Panc1 (cell line): ENCODE measurements at regions not wholly inside any gene's neighbourhood (a gene's known extent, or its start where the extent isn't known, plus 50 kb on each side); places are given as distances from the start of the nearest gene placed in this dataset.

Source experiments
- POLR2AphosphoS5 ChIP-seq: IDR thresholded peaks from 2 replicates; pipeline ENCODE4 v1.6.1; 2012; ENCODE audit warnings: mild to moderate bottlenecking, low read depth, low read length, moderate library complexity
- REST ChIP-seq, 2 experiments: IDR thresholded peaks; 2 replicates each; pipeline ENCODE4 v1.6.1; 2011 to 2012; ENCODE audit warnings: low read depth in 2 of 2, control low read depth in 1 of 2, low read length in 1 of 2, mild to moderate bottlenecking in 1 of 2, moderate library complexity in 1 of 2; ENCODE audit not compliant: insufficient read depth in 1 of 2
- SIN3A ChIP-seq: IDR thresholded peaks from 2 replicates; pipeline ENCODE4 v1.6.1; 2012; ENCODE audit warnings: low read depth, mild to moderate bottlenecking, low read length, moderate library complexity, borderline replicate concordance; ENCODE audit not compliant: insufficient read depth
- TCF7L2 ChIP-seq: IDR thresholded peaks from 2 replicates; pipeline ENCODE4 v1.6.1; 2011; ENCODE audit warnings: mild to moderate bottlenecking, low read depth, low read length, inconsistent platforms
- TF ChIP-seq, protein P1 (sequence below): fragments of 450-650 bp; IDR thresholded peaks from 2 replicates; pipeline ENCODE4 v1.5.1; 2017; ENCODE audit warnings: mild to moderate bottlenecking

- TF ChIP-seq, protein P1, sequence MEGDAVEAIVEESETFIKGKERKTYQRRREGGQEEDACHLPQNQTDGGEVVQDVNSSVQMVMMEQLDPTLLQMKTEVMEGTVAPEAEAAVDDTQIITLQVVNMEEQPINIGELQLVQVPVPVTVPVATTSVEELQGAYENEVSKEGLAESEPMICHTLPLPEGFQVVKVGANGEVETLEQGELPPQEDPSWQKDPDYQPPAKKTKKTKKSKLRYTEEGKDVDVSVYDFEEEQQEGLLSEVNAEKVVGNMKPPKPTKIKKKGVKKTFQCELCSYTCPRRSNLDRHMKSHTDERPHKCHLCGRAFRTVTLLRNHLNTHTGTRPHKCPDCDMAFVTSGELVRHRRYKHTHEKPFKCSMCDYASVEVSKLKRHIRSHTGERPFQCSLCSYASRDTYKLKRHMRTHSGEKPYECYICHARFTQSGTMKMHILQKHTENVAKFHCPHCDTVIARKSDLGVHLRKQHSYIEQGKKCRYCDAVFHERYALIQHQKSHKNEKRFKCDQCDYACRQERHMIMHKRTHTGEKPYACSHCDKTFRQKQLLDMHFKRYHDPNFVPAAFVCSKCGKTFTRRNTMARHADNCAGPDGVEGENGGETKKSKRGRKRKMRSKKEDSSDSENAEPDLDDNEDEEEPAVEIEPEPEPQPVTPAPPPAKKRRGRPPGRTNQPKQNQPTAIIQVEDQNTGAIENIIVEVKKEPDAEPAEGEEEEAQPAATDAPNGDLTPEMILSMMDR = no peak
- TF ChIP-seq REST (IDR thresholded peaks at IDR 0.05; ENCODE audit: insufficient read depth in 1 of 2, low read depth in 2 of 2, low read length in 1 of 2) (no peak), TCF7L2 (no peak), SIN3A (no peak), POLR2AphosphoS5 (no peak)
Observed at GRCh38 chr13:40306817-40307216, 359.6 kb downstream of the FOXO1 start.
